GM12891 (cell line): ENCODE measurements at regions not wholly inside any gene's neighbourhood (a gene's known extent, or its start where the extent isn't known, plus 50 kb on each side); places are given as distances from the start of the nearest gene placed in this dataset.

Source experiments
- POLR2A ChIP-seq: IDR thresholded peaks from 2 replicates; pipeline ENCODE4 v1.6.1; 2011; ENCODE audit warnings: low read depth, low read length, control low read depth
- POLR2AphosphoS5 ChIP-seq: IDR thresholded peaks from 2 replicates; pipeline ENCODE4 v1.6.1; 2011; ENCODE audit warnings: low read depth, low read length, control low read depth
- POU2F2 ChIP-seq: IDR thresholded peaks from 2 replicates; pipeline ENCODE4 v1.6.1; 2011; ENCODE audit warnings: low read depth, mild to moderate bottlenecking, control low read depth, low read length, moderate library complexity
- SPI1 ChIP-seq: IDR thresholded peaks from 2 replicates; pipeline ENCODE4 v1.6.1; 2011; ENCODE audit warnings: low read depth, low read length, control low read depth
- TAF1 ChIP-seq: IDR thresholded peaks from 2 replicates; pipeline ENCODE4 v1.6.1; 2011; ENCODE audit warnings: low read depth, low read length, control low read depth

DNA sequence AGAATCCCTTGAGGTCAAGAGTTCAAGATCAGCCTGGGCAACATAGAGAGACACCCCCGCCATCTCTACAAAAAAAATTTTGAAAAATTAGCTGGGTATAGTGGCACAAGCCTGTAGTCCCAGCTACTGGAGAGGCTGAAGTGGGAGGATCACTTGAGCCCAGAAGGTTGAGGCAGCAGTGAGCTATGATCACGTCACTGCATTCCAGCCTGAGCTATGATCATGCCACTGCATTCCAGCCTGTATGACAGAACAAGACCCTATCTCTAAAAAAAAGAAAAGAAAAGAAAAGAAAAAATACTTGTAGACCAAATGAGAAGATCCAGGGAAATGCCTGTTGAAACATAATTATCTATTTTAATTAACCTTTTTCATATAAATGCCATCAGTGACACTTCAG lies 93.8 kb upstream of the MDM1 start:
- no peak for TF ChIP-seq POLR2A
- no peak for TF ChIP-seq SPI1
- TF ChIP-seq TAF1, result no peak
- TF ChIP-seq POLR2AphosphoS5, result no peak
- no peak for TF ChIP-seq POU2F2
